OCI-LY3 (cell line): ENCODE measurements at regions not wholly inside any gene's neighbourhood (a gene's known extent, or its start where the extent isn't known, plus 50 kb on each side); places are given as distances from the start of the nearest gene placed in this dataset.

ENCODE experiments used
- EZH2phosphoT487 ChIP-seq: fragments of 200-600 bp; shearing (Covaris generic); IDR thresholded peaks from 2 replicates; pipeline ENCODE4 v1.6.1; 2018; ENCODE audit warnings: antibody characterized with exemption, mixed run types, low read depth
- TF ChIP-seq, protein P1 (sequence below): fragments of 200-600, 300-600 bp; sonication (generic); IDR thresholded peaks from 2 replicates; pipeline ENCODE4 v1.5.1; 2014; ENCODE audit warnings: antibody characterized with exemption, low read length, low read depth

DNA sequence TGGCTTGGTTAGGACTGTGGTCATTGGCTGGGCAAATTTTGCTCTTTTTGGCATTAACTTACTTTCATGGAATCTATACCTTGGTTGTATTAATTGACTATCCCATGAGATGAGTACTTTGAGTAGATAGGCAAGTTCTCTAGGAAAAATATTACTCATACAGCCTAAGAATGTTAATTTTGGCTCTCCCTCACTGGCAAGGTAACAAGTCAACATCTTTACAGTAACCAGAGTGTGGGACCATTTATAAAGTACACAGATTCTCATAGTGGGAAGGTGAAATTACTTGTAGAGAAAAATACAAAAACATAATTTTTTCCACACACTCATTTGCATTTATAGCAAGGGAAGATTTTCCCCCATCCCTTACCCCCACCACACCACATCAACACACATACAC lies 154.6 kb upstream of the ZNF608 start:
- TF ChIP-seq EZH2phosphoT487: no peak
- TF ChIP-seq, protein P1, sequence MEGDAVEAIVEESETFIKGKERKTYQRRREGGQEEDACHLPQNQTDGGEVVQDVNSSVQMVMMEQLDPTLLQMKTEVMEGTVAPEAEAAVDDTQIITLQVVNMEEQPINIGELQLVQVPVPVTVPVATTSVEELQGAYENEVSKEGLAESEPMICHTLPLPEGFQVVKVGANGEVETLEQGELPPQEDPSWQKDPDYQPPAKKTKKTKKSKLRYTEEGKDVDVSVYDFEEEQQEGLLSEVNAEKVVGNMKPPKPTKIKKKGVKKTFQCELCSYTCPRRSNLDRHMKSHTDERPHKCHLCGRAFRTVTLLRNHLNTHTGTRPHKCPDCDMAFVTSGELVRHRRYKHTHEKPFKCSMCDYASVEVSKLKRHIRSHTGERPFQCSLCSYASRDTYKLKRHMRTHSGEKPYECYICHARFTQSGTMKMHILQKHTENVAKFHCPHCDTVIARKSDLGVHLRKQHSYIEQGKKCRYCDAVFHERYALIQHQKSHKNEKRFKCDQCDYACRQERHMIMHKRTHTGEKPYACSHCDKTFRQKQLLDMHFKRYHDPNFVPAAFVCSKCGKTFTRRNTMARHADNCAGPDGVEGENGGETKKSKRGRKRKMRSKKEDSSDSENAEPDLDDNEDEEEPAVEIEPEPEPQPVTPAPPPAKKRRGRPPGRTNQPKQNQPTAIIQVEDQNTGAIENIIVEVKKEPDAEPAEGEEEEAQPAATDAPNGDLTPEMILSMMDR: no peak
